DOHH2 (cell line): ENCODE measurements at regions not wholly inside any gene's neighbourhood (a gene's known extent, or its start where the extent isn't known, plus 50 kb on each side); places are given as distances from the start of the nearest gene placed in this dataset.

ENCODE experiments used
- H3F3A ChIP-seq: fragments of 200-600 bp; sonication (generic), shearing (Covaris generic); 2 replicates; pipeline ENCODE4 v1.6.0; 2016; ENCODE audit warnings: antibody characterized with exemption, mild to moderate bottlenecking; ENCODE audit not compliant: control insufficient read depth, insufficient read depth
- H3K27ac ChIP-seq: fragments of 200-600 bp; sonication (generic); 2 replicates; pipeline ENCODE4 v1.5.1; 2014; ENCODE audit warnings: low read depth, mild to moderate bottlenecking, low read length, moderate library complexity
- H3K27me3 ChIP-seq: fragments of 200-600 bp; sonication (generic); 2 replicates; pipeline ENCODE4 v1.6.1; 2014; ENCODE audit warnings: mild to moderate bottlenecking, low read length, mixed read lengths; ENCODE audit not compliant: control insufficient read depth
- H3K36me3 ChIP-seq: fragments of 200-600 bp; sonication (generic); 2 replicates; pipeline ENCODE4 v1.6.1; 2014; ENCODE audit warnings: mild to moderate bottlenecking, low read length, moderate library complexity, mixed read lengths; ENCODE audit not compliant: control insufficient read depth
- H3K4me1 ChIP-seq: fragments of 200-600 bp; sonication (generic); 2 replicates; pipeline ENCODE4 v1.6.1; 2014; ENCODE audit warnings: mild to moderate bottlenecking, low read length, mixed read lengths; ENCODE audit not compliant: control insufficient read depth
- H3K4me2 ChIP-seq: fragments of 200-600 bp; sonication (generic); 2 replicates; pipeline ENCODE4 v1.6.0; 2014; ENCODE audit warnings: mild to moderate bottlenecking, low read length, moderate library complexity
- H3K4me3 ChIP-seq: fragments of 200-600 bp; sonication (generic); 2 replicates; pipeline ENCODE4 v1.5.1; 2014; ENCODE audit warnings: mild to moderate bottlenecking, low read length, mixed read lengths
- H3K79me2 ChIP-seq: fragments of 200-600 bp; sonication (generic); 2 replicates; pipeline ENCODE4 v1.6.1; 2014; ENCODE audit warnings: mild to moderate bottlenecking, low read length, mixed read lengths; ENCODE audit not compliant: control insufficient read depth
- H3K9me2 ChIP-seq: fragments of 200-600 bp; sonication (generic); replicated peaks from 2 replicates; pipeline ENCODE4 v1.6.1; 2014; ENCODE audit warnings: mild to moderate bottlenecking, low read length, mixed read lengths; ENCODE audit not compliant: control insufficient read depth
- H3K9me3 ChIP-seq: fragments of 200-600 bp; sonication (generic); 2 replicates; pipeline ENCODE4 v1.6.1; 2014; ENCODE audit warnings: antibody characterized with exemption, low read length, mixed read lengths; ENCODE audit not compliant: control insufficient read depth, insufficient read depth
- H4K20me1 ChIP-seq: fragments of 200-600 bp; sonication (generic); 2 replicates; pipeline ENCODE4 v1.6.0; 2014; ENCODE audit warnings: low read depth, mild to moderate bottlenecking, antibody characterized with exemption, low read length, moderate library complexity; ENCODE audit not compliant: control insufficient read depth, insufficient read depth
- EZH2phosphoT487 ChIP-seq: fragments of 200-600 bp; sonication (generic); IDR thresholded peaks from 2 replicates; pipeline ENCODE4 v1.6.1; 2017; ENCODE audit warnings: borderline replicate concordance, mild to moderate bottlenecking, antibody characterized with exemption, low read length, moderate library complexity, mixed read lengths
- TF ChIP-seq, protein P1 (sequence below): fragments of 200-600 bp; sonication (generic); IDR thresholded peaks from one replicate; pipeline ENCODE4 v1.5.1; 2014; ENCODE audit warnings: antibody characterized with exemption, mild to moderate bottlenecking, low read depth, low read length; ENCODE audit not compliant: poor library complexity, severe bottlenecking

DNA sequence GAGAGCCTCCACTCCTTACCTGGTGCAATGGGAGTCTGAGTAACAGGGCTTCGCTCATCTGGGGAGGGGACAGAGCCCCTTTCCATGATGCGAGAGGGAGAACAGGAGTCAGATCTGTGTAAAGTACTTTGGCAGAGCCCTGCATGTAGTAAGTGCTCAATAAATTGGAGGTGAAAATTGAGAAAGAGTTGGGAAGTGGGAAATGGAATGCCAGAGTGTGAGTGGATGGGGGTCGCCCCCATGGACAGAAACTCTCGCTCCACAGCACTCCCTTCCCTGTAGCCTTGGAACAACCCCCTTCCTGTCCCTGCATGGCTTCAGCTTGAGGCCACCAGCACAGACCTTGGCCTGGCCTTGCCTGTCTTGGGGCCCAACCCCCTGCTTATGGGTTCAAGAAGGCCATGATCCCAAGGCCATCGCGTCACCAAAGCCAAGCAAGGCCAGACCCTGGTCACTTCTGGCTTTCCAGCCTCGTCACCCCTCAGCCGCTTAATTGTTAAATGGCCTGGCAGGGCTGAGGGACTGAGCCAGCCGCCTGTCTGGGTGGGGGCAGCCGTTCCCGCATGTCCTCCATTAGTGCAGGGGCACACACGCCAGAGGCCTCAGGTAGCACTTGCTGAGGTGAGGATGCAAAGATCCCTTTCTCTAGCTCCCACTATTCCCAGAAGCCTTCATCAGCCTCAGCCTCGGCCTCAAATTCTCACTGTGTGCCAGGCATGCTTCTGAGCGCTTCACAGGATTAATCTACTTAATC lies 93.7 kb upstream of the PTPN1 start:
- H3K4me1 ChIP-seq: no peaks in the 10 kb centered on the region
- no peak overlapping the region for H3K4me2 ChIP-seq
- H3K36me3 ChIP-seq: no peaks in the 10 kb centered on the region
- no peaks in the 10 kb centered on the region for H3K79me2 ChIP-seq
- H3K9me3 ChIP-seq: no peaks in the 10 kb centered on the region
- no peaks in the 10 kb centered on the region for H3K9me2 ChIP-seq
- H4K20me1 ChIP-seq: no peaks in the 10 kb centered on the region
- no peak overlapping the region for H3K4me3 ChIP-seq
- H3K27ac ChIP-seq: no peak overlapping the region
- no peaks in the 10 kb centered on the region for H3K27me3 ChIP-seq
- no peaks in the 10 kb centered on the region for H3F3A ChIP-seq
- no peak for TF ChIP-seq EZH2phosphoT487
- TF ChIP-seq, protein P1, sequence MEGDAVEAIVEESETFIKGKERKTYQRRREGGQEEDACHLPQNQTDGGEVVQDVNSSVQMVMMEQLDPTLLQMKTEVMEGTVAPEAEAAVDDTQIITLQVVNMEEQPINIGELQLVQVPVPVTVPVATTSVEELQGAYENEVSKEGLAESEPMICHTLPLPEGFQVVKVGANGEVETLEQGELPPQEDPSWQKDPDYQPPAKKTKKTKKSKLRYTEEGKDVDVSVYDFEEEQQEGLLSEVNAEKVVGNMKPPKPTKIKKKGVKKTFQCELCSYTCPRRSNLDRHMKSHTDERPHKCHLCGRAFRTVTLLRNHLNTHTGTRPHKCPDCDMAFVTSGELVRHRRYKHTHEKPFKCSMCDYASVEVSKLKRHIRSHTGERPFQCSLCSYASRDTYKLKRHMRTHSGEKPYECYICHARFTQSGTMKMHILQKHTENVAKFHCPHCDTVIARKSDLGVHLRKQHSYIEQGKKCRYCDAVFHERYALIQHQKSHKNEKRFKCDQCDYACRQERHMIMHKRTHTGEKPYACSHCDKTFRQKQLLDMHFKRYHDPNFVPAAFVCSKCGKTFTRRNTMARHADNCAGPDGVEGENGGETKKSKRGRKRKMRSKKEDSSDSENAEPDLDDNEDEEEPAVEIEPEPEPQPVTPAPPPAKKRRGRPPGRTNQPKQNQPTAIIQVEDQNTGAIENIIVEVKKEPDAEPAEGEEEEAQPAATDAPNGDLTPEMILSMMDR: no peak

DNA sequence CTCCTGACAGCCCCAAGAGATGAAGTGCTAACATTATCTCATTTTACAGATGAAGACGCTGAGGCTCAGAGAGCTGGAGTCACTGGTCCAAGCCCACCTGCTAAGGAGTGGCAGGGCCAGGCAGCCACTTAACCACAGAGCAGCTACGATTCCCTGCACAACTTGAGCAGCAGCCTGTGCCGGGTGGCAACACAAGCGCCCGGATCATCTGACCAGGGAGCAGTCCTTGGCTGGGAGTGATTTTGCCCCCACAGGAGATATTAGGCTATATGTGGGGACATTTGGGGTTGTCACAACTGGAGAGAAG lies 93.2 kb upstream of the PTPN1 start:
- Histone ChIP-seq H3K79me2 (no peaks in the 10 kb centered on the region), H3K27ac (no peak overlapping the region), H3F3A (no peaks in the 10 kb centered on the region), H3K4me3 (no peak overlapping the region), H3K4me2 (no peak overlapping the region), H3K9me2 (no peaks in the 10 kb centered on the region), H3K4me1 (no peaks in the 10 kb centered on the region), H3K9me3 (no peaks in the 10 kb centered on the region), H4K20me1 (no peaks in the 10 kb centered on the region), H3K27me3 (no peaks in the 10 kb centered on the region), H3K36me3 (no peaks in the 10 kb centered on the region)
- TF ChIP-seq EZH2phosphoT487: no peak
- TF ChIP-seq, protein P1: no peak

DNA sequence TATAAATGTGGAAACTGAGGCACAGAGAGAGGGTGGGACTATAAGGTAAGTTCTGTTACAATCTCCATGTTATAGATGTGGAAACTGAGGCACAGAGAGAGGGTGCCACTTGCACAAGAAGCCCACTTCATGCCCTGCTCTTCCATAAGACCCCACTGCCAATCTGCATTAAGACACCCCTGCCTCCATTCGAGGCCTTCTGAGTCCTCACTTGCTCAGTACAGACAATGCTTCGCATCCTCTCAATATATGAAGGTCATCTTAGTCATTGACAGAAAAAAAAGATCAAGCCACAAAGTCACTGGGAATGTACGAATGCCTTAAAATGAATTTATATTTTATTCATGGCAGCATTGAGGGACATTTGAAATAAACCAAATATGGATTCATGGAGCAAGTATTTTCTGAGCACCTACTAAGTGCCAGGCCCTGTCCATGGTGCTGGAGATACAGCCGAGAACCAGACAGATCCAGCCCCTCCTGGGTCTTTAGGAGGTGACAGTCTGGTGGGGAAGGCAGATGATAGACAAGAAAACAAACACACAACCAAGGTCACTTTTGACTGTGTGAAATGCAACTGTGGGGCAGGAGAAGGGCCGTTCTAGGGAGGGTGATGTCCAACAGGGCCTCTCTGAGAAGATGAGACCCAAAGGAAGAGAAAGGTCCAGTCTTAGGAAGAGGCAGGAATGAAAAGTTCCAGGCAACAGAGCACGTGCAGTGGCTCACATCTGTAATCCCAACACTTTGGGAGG lies 92.5 kb upstream of the PTPN1 start:
- H3K9me2 ChIP-seq: no peaks in the 10 kb centered on the region
- H3K36me3 ChIP-seq: no peaks in the 10 kb centered on the region
- H3K9me3 ChIP-seq: no peaks in the 10 kb centered on the region
- TF ChIP-seq EZH2phosphoT487: no peak
- TF ChIP-seq, protein P1: no peak
- no peak overlapping the region for H3K4me3 ChIP-seq
- H3K4me2 ChIP-seq: no peak overlapping the region
- H3K27ac ChIP-seq: no peak overlapping the region
- no peaks in the 10 kb centered on the region for H3K4me1 ChIP-seq
- no peaks in the 10 kb centered on the region for H3K79me2 ChIP-seq
- H4K20me1 ChIP-seq: no peaks in the 10 kb centered on the region
- H3F3A ChIP-seq: no peaks in the 10 kb centered on the region
- no peaks in the 10 kb centered on the region for H3K27me3 ChIP-seq
